Vagina (tissue), 2 donors: ENCODE measurements at regions not wholly inside any gene's neighbourhood (a gene's known extent, or its start where the extent isn't known, plus 50 kb on each side); places are given as distances from the start of the nearest gene placed in this dataset.
A peak's percentile ranks its signal among the peaks of the same experiment; 100 is the strongest.

ENCODE experiments used
- DNase-seq, 2 donors: peaks; one replicate each; pipeline ENCODE4 v3.0.0-alpha.2; 2017; ENCODE audit errors: extremely low spot score in 2 of 2
- H3K27ac ChIP-seq: fragments of 200-600 bp; sonication (generic); one replicate; pipeline ENCODE4 v1.5.1; 2019
- H3K27me3 ChIP-seq: fragments of 200-600 bp; sonication (generic); one replicate; pipeline ENCODE4 v1.5.1; 2019
- H3K36me3 ChIP-seq, 2 donors: fragments of 200-600 bp; sonication (generic); one replicate each; pipeline ENCODE4 v1.5.1; 2017 to 2019
- H3K4me1 ChIP-seq: fragments of 200-600 bp; sonication (generic); one replicate; pipeline ENCODE4 v1.5.1; 2019
- H3K4me3 ChIP-seq, 2 donors: fragments of 200-600 bp; sonication (generic); 1 replicate in 1 of 2; 2 replicates in 1 of 2; pipeline ENCODE4 v1.5.1; 2016 to 2019
- H3K9me3 ChIP-seq: fragments of 200-600 bp; sonication (generic); one replicate; pipeline ENCODE4 v1.5.1; 2019
- CTCF ChIP-seq, 3 experiments: fragments of 450-650 bp in 2 of 3; fragments of 200-600 bp in 1 of 3; sonication (generic) in 1 of 3; IDR thresholded peaks; one replicate each; pipeline ENCODE4 v1.5.1; 2017 to 2019; ENCODE audit warnings: antibody characterized with exemption in 3 of 3, mild to moderate bottlenecking in 2 of 3, moderate library complexity in 2 of 3
- POLR2A ChIP-seq, 2 donors: fragments of 450-650 bp; IDR thresholded peaks; one replicate each; pipeline ENCODE4 v1.6.1; 2017; ENCODE audit warnings: antibody characterized with exemption in 2 of 2, mild to moderate bottlenecking in 2 of 2, moderate library complexity in 2 of 2
- POLR2AphosphoS5 ChIP-seq, 2 donors: sonication (generic); formaldehyde crosslinking; IDR thresholded peaks; one replicate each; pipeline ENCODE4 v1.9.0; 2017; ENCODE audit warnings: antibody characterized with exemption in 2 of 2, mild to moderate bottlenecking in 2 of 2, low read depth in 1 of 2; ENCODE audit not compliant: insufficient read depth in 1 of 2
- intact Hi-C: fragments of 100-400 bp; cut with DNase I; formaldehyde crosslinking; loops from one replicate; pipeline ENCODE4 v1.15.1; 2023

- Histone ChIP-seq H3K36me3 (no peaks in the 10 kb centered on the region), H3K9me3 (no peaks in the 10 kb centered on the region), H3K27me3 (no peaks in the 10 kb centered on the region), H3K4me3 (no peak overlapping the region), H3K27ac (no peak overlapping the region), H3K4me1 (peaks cover 34% of the 10 kb centered on the region)
- intact Hi-C loops: loop anchor here (10.0 kb wide), 1 partner anchor 53 kb away; no protein-coding TSS in a partner anchor
- TF ChIP-seq POLR2AphosphoS5 (IDR thresholded peaks at IDR 0.05; ENCODE audit: insufficient read depth in 1 of 2, low read depth in 1 of 2) (no peak), CTCF (IDR thresholded peaks at IDR 0.05) (no peak)
- DNase-seq: peak; percentile 61 to 80
These were observed 313.1 kb upstream of the ZNF32 start for GRCh38 chr10:43961523-43962345.

GRCh38 chr10:43960981-43961380, 312.3 kb upstream of the ZNF32 start:
- TF ChIP-seq POLR2AphosphoS5 (IDR thresholded peaks at IDR 0.05; ENCODE audit: insufficient read depth in 1 of 2, low read depth in 1 of 2) (no peak), POLR2A (IDR thresholded peaks at IDR 0.05) (no peak)
- DNase-seq: no peak
- H3K4me3 ChIP-seq: no peak overlapping the region
- no peaks in the 10 kb centered on the region for H3K9me3 ChIP-seq
- peaks cover 29% of the 10 kb centered on the region for H3K4me1 ChIP-seq
- H3K27ac ChIP-seq: no peak overlapping the region
- intact Hi-C loops: loop anchor here (10.0 kb wide), 1 partner anchor 54 kb away; no protein-coding TSS in a partner anchor
- no peaks in the 10 kb centered on the region for H3K27me3 ChIP-seq
- no peaks in the 10 kb centered on the region for H3K36me3 ChIP-seq

GRCh38 chr10:43960477-43960876, 311.8 kb upstream of the ZNF32 start:
- no peak overlapping the region for H3K27ac ChIP-seq
- DNase-seq: peak; percentile 49 to 77
- intact Hi-C loops: loop anchor here (10.0 kb wide), 1 partner anchor 54 kb away; no protein-coding TSS in a partner anchor

GRCh38 chr10:43960135-43960415, 311.4 kb upstream of the ZNF32 start:
- DNase-seq: no peak
- intact Hi-C loops: loop anchor here (10.0 kb wide), 1 partner anchor 55 kb away; no protein-coding TSS in a partner anchor

More at GRCh38 chr10:43960477-43960876, 311.8 kb upstream of the ZNF32 start:
- H3K4me3 ChIP-seq: no peak overlapping the region
- H3K4me1 ChIP-seq: peaks cover 24% of the 10 kb centered on the region
- no peaks in the 10 kb centered on the region for H3K27me3 ChIP-seq
- no peak for TF ChIP-seq POLR2A (IDR thresholded peaks at IDR 0.05)
- TF ChIP-seq CTCF (IDR thresholded peaks at IDR 0.05): no peak
- no peak for TF ChIP-seq POLR2AphosphoS5 (IDR thresholded peaks at IDR 0.05; ENCODE audit: insufficient read depth in 1 of 2, low read depth in 1 of 2)
- H3K9me3 ChIP-seq: no peaks in the 10 kb centered on the region
- H3K36me3 ChIP-seq: no peaks in the 10 kb centered on the region

More at GRCh38 chr10:43960135-43960415, 311.4 kb upstream of the ZNF32 start:
- H3K4me3 ChIP-seq: no peak overlapping the region
- no peaks in the 10 kb centered on the region for H3K36me3 ChIP-seq
- no peaks in the 10 kb centered on the region for H3K27me3 ChIP-seq
- TF ChIP-seq POLR2AphosphoS5 (IDR thresholded peaks at IDR 0.05; ENCODE audit: insufficient read depth in 1 of 2, low read depth in 1 of 2): no peak
- TF ChIP-seq POLR2A (IDR thresholded peaks at IDR 0.05): no peak
- TF ChIP-seq CTCF (IDR thresholded peaks at IDR 0.05): no peak
- H3K9me3 ChIP-seq: no peaks in the 10 kb centered on the region
- H3K27ac ChIP-seq: no peak overlapping the region
- H3K4me1 ChIP-seq: peaks cover 22% of the 10 kb centered on the region
